ENCODE measurements at regions not wholly inside any gene's neighbourhood (a gene's known extent, or its start where the extent isn't known, plus 50 kb on each side); places are given as distances from the start of the nearest gene placed in this dataset.

- no peak overlapping the region for H3K4me3 ChIP-seq
These were observed 254.0 kb upstream of the IL12A start for GRCh38 chr3:159734681-159735080.

DNA sequence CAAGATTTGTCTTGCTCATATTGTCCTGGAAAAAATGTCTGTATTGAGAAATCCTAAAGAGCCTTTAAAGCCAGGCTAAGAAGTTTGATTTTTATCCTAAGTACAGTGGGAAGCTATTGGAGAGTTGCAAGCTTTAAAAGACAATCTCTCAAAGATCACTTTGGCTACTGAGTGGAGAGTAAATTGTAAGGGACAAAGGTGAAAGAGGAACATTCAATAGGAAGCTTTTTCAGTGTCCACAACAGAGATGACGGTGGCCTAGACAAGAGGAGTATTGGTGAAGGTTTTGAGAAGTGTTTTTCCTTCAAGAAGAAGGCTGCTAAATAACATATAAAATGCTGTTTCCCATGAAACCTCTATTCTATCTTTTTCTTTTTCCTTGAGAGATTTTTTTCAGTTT is 249.5 kb upstream of the IL12A start:
- no peaks in the 10 kb centered on the region for H3K36me3 ChIP-seq (replicated peaks in 1 of 2)
- WGBS, 4 donors, result 81 to 87% (median 84%) methylated on average over 1 of the region's 1 CpG
- no peak for DNase-seq
- TF ChIP-seq, protein P1, sequence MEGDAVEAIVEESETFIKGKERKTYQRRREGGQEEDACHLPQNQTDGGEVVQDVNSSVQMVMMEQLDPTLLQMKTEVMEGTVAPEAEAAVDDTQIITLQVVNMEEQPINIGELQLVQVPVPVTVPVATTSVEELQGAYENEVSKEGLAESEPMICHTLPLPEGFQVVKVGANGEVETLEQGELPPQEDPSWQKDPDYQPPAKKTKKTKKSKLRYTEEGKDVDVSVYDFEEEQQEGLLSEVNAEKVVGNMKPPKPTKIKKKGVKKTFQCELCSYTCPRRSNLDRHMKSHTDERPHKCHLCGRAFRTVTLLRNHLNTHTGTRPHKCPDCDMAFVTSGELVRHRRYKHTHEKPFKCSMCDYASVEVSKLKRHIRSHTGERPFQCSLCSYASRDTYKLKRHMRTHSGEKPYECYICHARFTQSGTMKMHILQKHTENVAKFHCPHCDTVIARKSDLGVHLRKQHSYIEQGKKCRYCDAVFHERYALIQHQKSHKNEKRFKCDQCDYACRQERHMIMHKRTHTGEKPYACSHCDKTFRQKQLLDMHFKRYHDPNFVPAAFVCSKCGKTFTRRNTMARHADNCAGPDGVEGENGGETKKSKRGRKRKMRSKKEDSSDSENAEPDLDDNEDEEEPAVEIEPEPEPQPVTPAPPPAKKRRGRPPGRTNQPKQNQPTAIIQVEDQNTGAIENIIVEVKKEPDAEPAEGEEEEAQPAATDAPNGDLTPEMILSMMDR (IDR thresholded peaks at IDR 0.05), result no peak
- no peak for TF ChIP-seq POLR2A (IDR thresholded peaks at IDR 0.05)
- intact Hi-C loops (cut with DNase I), result no loop called here
- no peak overlapping the region for H3K4me3 ChIP-seq
- H3K4me1 ChIP-seq (replicated peaks in 1 of 2), result no peaks in the 10 kb centered on the region
- no peaks in the 10 kb centered on the region for H3K27me3 ChIP-seq
- H3K9me3 ChIP-seq (replicated peaks in 1 of 3), result no peaks in the 10 kb centered on the region
- no peak overlapping the region for H3K27ac ChIP-seq

More at GRCh38 chr3:159734681-159735080, 254.0 kb upstream of the IL12A start:
- no peak for TF ChIP-seq POLR2A (IDR thresholded peaks at IDR 0.05)
- TF ChIP-seq, protein P1 (IDR thresholded peaks at IDR 0.05), result no peak
- Histone ChIP-seq H3K36me3 (replicated peaks in 1 of 2) (no peaks in the 10 kb centered on the region), H3K9me3 (replicated peaks in 1 of 3) (no peaks in the 10 kb centered on the region), H3K27me3 (no peaks in the 10 kb centered on the region), H3K27ac (no peak overlapping the region), H3K4me1 (replicated peaks in 1 of 2) (no peaks in the 10 kb centered on the region)
- DNase-seq, result no peak
- WGBS, 4 donors, result 34 to 48% (median 45%) methylated on average over 3 of the region's 3 CpGs
- intact Hi-C loops (cut with DNase I), result no loop called here

- Histone ChIP-seq H3K4me3 (no peak overlapping the region), H3K27me3 (no peaks in the 10 kb centered on the region), H3K4me1 (replicated peaks in 1 of 2) (no peaks in the 10 kb centered on the region), H3K36me3 (replicated peaks in 1 of 2) (no peaks in the 10 kb centered on the region), H3K9me3 (replicated peaks in 1 of 3) (no peaks in the 10 kb centered on the region), H3K27ac (no peak overlapping the region)
- no peak for TF ChIP-seq POLR2A (IDR thresholded peaks at IDR 0.05)
- TF ChIP-seq, protein P1 (IDR thresholded peaks at IDR 0.05), result no peak
- intact Hi-C loops (cut with DNase I), result no loop called here
- DNase-seq, result no peak
- WGBS, 4 donors, result 68 to 76% (median 72%) methylated on average over 2 of the region's 2 CpGs
These were observed 248.7 kb upstream of the IL12A start for GRCh38 chr3:159739969-159740368.

- H3K4me1 ChIP-seq (replicated peaks in 1 of 2), result no peaks in the 10 kb centered on the region
- no peaks in the 10 kb centered on the region for H3K27me3 ChIP-seq
- H3K4me3 ChIP-seq, result no peak overlapping the region
- no peaks in the 10 kb centered on the region for H3K36me3 ChIP-seq (replicated peaks in 1 of 2)
- 67 to 94% (median 86%) methylated on average over 1 of the region's 1 CpG for WGBS, 4 donors
- TF ChIP-seq POLR2A (IDR thresholded peaks at IDR 0.05), result no peak
- TF ChIP-seq, protein P1 (IDR thresholded peaks at IDR 0.05), result no peak
- intact Hi-C loops (cut with DNase I), result no loop called here
- H3K9me3 ChIP-seq (replicated peaks in 1 of 3), result no peaks in the 10 kb centered on the region
- H3K27ac ChIP-seq, result no peak overlapping the region
- DNase-seq, result no peak
These were observed 247.4 kb upstream of the IL12A start for GRCh38 chr3:159741281-159741680.

Data from adrenal gland (tissue), 9 donors.